ENCODE measurements at regions not wholly inside any gene's neighbourhood (a gene's known extent, or its start where the extent isn't known, plus 50 kb on each side); places are given as distances from the start of the nearest gene placed in this dataset.
"Not testable (repeated sequence)": the region's sequence is repeated elsewhere in the genome, so short reads cannot be mapped to it uniquely, and the experiment has no call there.

DNA sequence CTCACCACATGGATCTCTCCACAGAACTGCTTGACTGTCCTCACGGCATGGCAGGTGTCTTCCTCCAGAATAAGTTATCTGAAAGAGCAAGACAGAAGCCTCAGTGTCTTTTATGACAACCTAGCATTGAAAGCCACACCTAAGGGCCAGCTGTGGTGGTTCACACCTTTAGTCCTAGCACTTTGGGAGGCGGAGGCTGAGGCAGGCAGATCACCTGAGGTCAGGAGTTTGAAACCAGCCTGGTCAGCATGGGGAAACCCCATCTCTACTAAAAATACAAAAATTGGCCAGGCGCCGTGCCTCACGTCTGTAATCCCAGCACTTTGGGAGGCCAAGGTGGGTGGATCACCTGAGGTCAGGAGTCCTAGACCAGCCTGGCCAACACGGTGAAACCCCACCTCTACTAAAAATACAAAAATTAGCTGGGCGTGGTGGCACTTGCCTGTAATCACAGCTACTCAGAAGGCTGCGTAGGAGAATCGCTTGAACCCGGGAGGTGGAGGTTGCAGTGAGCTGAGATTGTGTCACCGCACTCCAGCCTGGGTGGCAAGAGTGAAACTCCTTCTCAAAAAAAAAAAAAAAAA lies 180.6 kb upstream of the HAAO start:
- not testable (repeated sequence) for TF ChIP-seq YY1 (IDR thresholded peaks at IDR 0.05); TAF1 (conservative IDR thresholded peaks at IDR 0.05); JUND (IDR thresholded peaks at IDR 0.05); RAD21 (IDR thresholded peaks at IDR 0.05); FOXA2 (IDR thresholded peaks at IDR 0.05); SP1 (IDR thresholded peaks at IDR 0.05); FOXA1 (IDR thresholded peaks at IDR 0.05)
- TF ChIP-seq, protein P1, sequence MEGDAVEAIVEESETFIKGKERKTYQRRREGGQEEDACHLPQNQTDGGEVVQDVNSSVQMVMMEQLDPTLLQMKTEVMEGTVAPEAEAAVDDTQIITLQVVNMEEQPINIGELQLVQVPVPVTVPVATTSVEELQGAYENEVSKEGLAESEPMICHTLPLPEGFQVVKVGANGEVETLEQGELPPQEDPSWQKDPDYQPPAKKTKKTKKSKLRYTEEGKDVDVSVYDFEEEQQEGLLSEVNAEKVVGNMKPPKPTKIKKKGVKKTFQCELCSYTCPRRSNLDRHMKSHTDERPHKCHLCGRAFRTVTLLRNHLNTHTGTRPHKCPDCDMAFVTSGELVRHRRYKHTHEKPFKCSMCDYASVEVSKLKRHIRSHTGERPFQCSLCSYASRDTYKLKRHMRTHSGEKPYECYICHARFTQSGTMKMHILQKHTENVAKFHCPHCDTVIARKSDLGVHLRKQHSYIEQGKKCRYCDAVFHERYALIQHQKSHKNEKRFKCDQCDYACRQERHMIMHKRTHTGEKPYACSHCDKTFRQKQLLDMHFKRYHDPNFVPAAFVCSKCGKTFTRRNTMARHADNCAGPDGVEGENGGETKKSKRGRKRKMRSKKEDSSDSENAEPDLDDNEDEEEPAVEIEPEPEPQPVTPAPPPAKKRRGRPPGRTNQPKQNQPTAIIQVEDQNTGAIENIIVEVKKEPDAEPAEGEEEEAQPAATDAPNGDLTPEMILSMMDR (IDR thresholded peaks at IDR 0.05; ENCODE audit: low read depth, low read length, missing input control): not testable (repeated sequence)
- TF ChIP-seq, protein P2, sequence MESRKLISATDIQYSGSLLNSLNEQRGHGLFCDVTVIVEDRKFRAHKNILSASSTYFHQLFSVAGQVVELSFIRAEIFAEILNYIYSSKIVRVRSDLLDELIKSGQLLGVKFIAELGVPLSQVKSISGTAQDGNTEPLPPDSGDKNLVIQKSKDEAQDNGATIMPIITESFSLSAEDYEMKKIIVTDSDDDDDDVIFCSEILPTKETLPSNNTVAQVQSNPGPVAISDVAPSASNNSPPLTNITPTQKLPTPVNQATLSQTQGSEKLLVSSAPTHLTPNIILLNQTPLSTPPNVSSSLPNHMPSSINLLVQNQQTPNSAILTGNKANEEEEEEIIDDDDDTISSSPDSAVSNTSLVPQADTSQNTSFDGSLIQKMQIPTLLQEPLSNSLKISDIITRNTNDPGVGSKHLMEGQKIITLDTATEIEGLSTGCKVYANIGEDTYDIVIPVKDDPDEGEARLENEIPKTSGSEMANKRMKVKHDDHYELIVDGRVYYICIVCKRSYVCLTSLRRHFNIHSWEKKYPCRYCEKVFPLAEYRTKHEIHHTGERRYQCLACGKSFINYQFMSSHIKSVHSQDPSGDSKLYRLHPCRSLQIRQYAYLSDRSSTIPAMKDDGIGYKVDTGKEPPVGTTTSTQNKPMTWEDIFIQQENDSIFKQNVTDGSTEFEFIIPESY (IDR thresholded peaks at IDR 0.05): not testable (repeated sequence)
- TF ChIP-seq, protein P3, sequence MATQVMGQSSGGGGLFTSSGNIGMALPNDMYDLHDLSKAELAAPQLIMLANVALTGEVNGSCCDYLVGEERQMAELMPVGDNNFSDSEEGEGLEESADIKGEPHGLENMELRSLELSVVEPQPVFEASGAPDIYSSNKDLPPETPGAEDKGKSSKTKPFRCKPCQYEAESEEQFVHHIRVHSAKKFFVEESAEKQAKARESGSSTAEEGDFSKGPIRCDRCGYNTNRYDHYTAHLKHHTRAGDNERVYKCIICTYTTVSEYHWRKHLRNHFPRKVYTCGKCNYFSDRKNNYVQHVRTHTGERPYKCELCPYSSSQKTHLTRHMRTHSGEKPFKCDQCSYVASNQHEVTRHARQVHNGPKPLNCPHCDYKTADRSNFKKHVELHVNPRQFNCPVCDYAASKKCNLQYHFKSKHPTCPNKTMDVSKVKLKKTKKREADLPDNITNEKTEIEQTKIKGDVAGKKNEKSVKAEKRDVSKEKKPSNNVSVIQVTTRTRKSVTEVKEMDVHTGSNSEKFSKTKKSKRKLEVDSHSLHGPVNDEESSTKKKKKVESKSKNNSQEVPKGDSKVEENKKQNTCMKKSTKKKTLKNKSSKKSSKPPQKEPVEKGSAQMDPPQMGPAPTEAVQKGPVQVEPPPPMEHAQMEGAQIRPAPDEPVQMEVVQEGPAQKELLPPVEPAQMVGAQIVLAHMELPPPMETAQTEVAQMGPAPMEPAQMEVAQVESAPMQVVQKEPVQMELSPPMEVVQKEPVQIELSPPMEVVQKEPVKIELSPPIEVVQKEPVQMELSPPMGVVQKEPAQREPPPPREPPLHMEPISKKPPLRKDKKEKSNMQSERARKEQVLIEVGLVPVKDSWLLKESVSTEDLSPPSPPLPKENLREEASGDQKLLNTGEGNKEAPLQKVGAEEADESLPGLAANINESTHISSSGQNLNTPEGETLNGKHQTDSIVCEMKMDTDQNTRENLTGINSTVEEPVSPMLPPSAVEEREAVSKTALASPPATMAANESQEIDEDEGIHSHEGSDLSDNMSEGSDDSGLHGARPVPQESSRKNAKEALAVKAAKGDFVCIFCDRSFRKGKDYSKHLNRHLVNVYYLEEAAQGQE (IDR thresholded peaks at IDR 0.05): not testable (repeated sequence)
- TF ChIP-seq, protein P4, sequence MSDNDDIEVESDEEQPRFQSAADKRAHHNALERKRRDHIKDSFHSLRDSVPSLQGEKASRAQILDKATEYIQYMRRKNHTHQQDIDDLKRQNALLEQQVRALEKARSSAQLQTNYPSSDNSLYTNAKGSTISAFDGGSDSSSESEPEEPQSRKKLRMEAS (IDR thresholded peaks at IDR 0.05): not testable (repeated sequence)

Measured in liver (tissue), 3 donors.